ENCODE measurements at regions not wholly inside any gene's neighbourhood (a gene's known extent, or its start where the extent isn't known, plus 50 kb on each side); places are given as distances from the start of the nearest gene placed in this dataset.

- Histone ChIP-seq H3K36me3 (ENCODE audit: control insufficient read depth, insufficient read depth, low read length) (no peaks in the 10 kb centered on the region), H3K4me3 (ENCODE audit: low read length) (no peak overlapping the region), H3K4me1 (ENCODE audit: control insufficient read depth, insufficient read depth, low read length) (no peaks in the 10 kb centered on the region), H3K9me3 (ENCODE audit: control insufficient read depth, insufficient read depth, low read length) (no peaks in the 10 kb centered on the region), H3K27me3 (ENCODE audit: control insufficient read depth, insufficient read depth, low read length) (no peaks in the 10 kb centered on the region), H3K27ac (ENCODE audit: low read length) (no peak overlapping the region)
- no peak for DNase-seq (ENCODE audit: low read depth, low spot score)
- WGBS (ENCODE audit: insufficient coverage, insufficient read length) = no CpG with 5 or more reads among the region's 1 CpG
Observed at GRCh38 chr15:54998661-54999060, 198.1 kb downstream of the RSL24D1 start.

DNA sequence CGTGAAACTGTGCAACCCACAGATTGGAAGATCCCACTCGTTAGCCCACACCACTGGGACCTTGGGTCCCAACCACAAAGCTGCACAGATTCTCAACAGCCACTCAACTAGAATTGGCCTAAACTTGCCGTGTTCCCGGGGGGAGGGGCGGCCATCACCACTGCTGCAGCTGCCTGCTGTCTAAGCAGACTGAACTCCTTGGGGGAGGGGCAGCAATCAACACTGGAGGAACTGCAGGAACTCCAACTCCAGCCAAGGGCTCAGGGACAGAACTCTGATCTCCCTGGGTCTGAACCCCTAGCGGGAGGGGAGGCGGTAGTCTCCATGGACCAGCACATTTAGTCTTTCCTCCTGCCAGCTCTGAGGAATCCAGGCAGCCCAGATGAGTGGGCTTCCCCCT lies 205.9 kb downstream of the RSL24D1 start:
- H3K36me3 ChIP-seq (ENCODE audit: control insufficient read depth, insufficient read depth, low read length) = no peaks in the 10 kb centered on the region
- H3K9me3 ChIP-seq (ENCODE audit: control insufficient read depth, insufficient read depth, low read length) = no peaks in the 10 kb centered on the region
- DNase-seq (ENCODE audit: low read depth, low spot score) = no peak
- no peaks in the 10 kb centered on the region for H3K27me3 ChIP-seq (ENCODE audit: control insufficient read depth, insufficient read depth, low read length)
- no CpG with 5 or more reads among the region's 7 CpGs for WGBS (ENCODE audit: insufficient coverage, insufficient read length)
- peaks cover 4% of the 10 kb centered on the region; the same call in 1 of the 2 replicates for H3K4me1 ChIP-seq (ENCODE audit: control insufficient read depth, insufficient read depth, low read length)
- no peak overlapping the region for H3K27ac ChIP-seq (ENCODE audit: low read length)
- no peak overlapping the region for H3K4me3 ChIP-seq (ENCODE audit: low read length)

GRCh38 chr15:54987881-54988280 lies 208.9 kb downstream of the RSL24D1 start:
- DNase-seq (ENCODE audit: low read depth, low spot score) = no peak
- H3K27me3 ChIP-seq (ENCODE audit: control insufficient read depth, insufficient read depth, low read length) = no peaks in the 10 kb centered on the region
- no CpG with 5 or more reads among the region's 3 CpGs for WGBS (ENCODE audit: insufficient coverage, insufficient read length)
- H3K27ac ChIP-seq (ENCODE audit: low read length) = no peak overlapping the region
- no peaks in the 10 kb centered on the region for H3K36me3 ChIP-seq (ENCODE audit: control insufficient read depth, insufficient read depth, low read length)
- no peak overlapping the region for H3K4me3 ChIP-seq (ENCODE audit: low read length)
- peaks cover 4% of the 10 kb centered on the region; the same call in 1 of the 2 replicates for H3K4me1 ChIP-seq (ENCODE audit: control insufficient read depth, insufficient read depth, low read length)
- H3K9me3 ChIP-seq (ENCODE audit: control insufficient read depth, insufficient read depth, low read length) = no peaks in the 10 kb centered on the region

DNA sequence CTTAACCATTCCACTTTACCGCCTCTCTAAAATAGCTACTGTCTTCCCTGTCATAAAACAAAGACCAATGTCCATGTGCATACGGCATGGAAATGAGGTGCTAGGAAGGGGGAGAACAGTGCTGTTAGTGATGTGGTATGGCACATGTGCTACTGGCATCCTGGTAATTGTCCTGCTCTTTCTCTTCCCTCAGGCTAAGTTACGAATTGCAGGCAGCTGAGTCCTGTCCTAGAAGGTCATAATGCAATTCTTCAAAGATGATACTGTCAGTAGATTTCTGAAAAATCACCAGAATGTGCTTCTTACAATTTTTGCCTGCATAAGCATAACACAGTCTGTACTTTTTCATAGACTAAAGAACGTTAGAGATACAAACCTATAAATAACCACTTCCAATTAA lies 216.8 kb downstream of the RSL24D1 start:
- Histone ChIP-seq H3K27ac (ENCODE audit: low read length) (no peak overlapping the region), H3K9me3 (ENCODE audit: control insufficient read depth, insufficient read depth, low read length) (no peaks in the 10 kb centered on the region), H3K4me3 (ENCODE audit: low read length) (no peak overlapping the region), H3K27me3 (ENCODE audit: control insufficient read depth, insufficient read depth, low read length) (no peaks in the 10 kb centered on the region), H3K4me1 (ENCODE audit: control insufficient read depth, insufficient read depth, low read length) (no peaks in the 10 kb centered on the region), H3K36me3 (ENCODE audit: control insufficient read depth, insufficient read depth, low read length) (no peaks in the 10 kb centered on the region)
- no peak for DNase-seq (ENCODE audit: low read depth, low spot score)
- 100% methylated on average over 1 of the region's 4 CpGs for WGBS (ENCODE audit: insufficient coverage, insufficient read length)

GRCh38 chr15:54962637-54963036 lies 234.1 kb downstream of the RSL24D1 start:
- H3K4me1 ChIP-seq (ENCODE audit: control insufficient read depth, insufficient read depth, low read length) = no peaks in the 10 kb centered on the region
- H3K36me3 ChIP-seq (ENCODE audit: control insufficient read depth, insufficient read depth, low read length) = no peaks in the 10 kb centered on the region
- H3K27me3 ChIP-seq (ENCODE audit: control insufficient read depth, insufficient read depth, low read length) = no peaks in the 10 kb centered on the region
- H3K9me3 ChIP-seq (ENCODE audit: control insufficient read depth, insufficient read depth, low read length) = no peaks in the 10 kb centered on the region
- DNase-seq (ENCODE audit: low read depth, low spot score) = no peak
- H3K4me3 ChIP-seq (ENCODE audit: low read length) = no peak overlapping the region
- H3K27ac ChIP-seq (ENCODE audit: low read length) = no peak overlapping the region

GRCh38 chr15:54960266-54960665 lies 236.5 kb downstream of the RSL24D1 start:
- Histone ChIP-seq H3K9me3 (ENCODE audit: control insufficient read depth, insufficient read depth, low read length) (no peaks in the 10 kb centered on the region), H3K4me1 (ENCODE audit: control insufficient read depth, insufficient read depth, low read length) (no peaks in the 10 kb centered on the region), H3K36me3 (ENCODE audit: control insufficient read depth, insufficient read depth, low read length) (no peaks in the 10 kb centered on the region), H3K4me3 (ENCODE audit: low read length) (no peak overlapping the region), H3K27me3 (ENCODE audit: control insufficient read depth, insufficient read depth, low read length) (no peaks in the 10 kb centered on the region), H3K27ac (ENCODE audit: low read length) (no peak overlapping the region)
- WGBS (ENCODE audit: insufficient coverage, insufficient read length) = no CpG with 5 or more reads among the region's 2 CpGs
- no peak for DNase-seq (ENCODE audit: low read depth, low spot score)

DNA sequence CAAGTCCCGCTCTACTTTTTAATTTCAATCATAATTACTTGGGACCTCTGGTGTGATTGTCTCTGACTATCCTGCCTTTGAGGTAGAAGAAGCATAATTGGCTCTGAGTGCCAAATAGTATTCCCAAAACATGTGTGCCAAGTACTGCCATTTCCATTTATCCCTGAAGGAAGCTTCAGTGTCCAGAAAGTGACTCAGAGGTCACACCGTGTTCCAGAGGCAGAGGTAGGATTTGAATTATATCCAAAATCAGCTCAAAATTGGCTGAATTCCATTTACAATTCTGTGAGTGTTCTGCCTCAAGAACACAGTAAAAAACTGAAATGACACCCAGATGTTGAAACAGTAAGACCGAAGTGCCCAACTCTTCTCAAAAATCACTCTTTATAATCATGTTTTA lies 255.3 kb downstream of the RSL24D1 start:
- no peak for DNase-seq (ENCODE audit: low read depth, low spot score)
- Histone ChIP-seq H3K9me3 (ENCODE audit: control insufficient read depth, insufficient read depth, low read length) (no peaks in the 10 kb centered on the region), H3K4me3 (ENCODE audit: low read length) (no peak overlapping the region), H3K27ac (ENCODE audit: low read length) (no peak overlapping the region), H3K36me3 (ENCODE audit: control insufficient read depth, insufficient read depth, low read length) (no peaks in the 10 kb centered on the region), H3K4me1 (ENCODE audit: control insufficient read depth, insufficient read depth, low read length) (no peaks in the 10 kb centered on the region), H3K27me3 (ENCODE audit: control insufficient read depth, insufficient read depth, low read length) (no peaks in the 10 kb centered on the region)
- WGBS (ENCODE audit: insufficient coverage, insufficient read length) = no CpG with 5 or more reads among the region's 3 CpGs

DNA sequence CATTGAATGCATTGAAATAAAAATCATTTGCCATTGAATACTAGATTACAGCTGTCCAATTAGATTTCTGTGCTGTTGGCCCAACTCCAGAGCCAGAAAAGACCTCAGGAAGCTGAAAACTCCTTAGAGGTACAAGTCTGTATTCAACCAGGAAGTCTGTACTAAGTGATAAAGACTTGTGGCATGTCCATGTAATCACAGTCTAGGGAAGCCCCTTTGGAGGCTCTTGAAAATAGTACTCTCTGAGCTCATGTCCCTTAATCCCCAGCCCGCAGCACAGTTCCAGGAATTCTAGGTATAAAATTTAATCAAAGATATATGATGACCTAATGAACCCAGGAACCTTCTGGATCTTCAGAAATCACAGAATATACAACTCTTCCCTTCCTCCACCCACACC lies 279.4 kb downstream of the RSL24D1 start:
- no peak overlapping the region for H3K27ac ChIP-seq (ENCODE audit: low read length)
- H3K9me3 ChIP-seq (ENCODE audit: control insufficient read depth, insufficient read depth, low read length) = no peaks in the 10 kb centered on the region
- no peaks in the 10 kb centered on the region for H3K4me1 ChIP-seq (ENCODE audit: control insufficient read depth, insufficient read depth, low read length)
- no peaks in the 10 kb centered on the region for H3K36me3 ChIP-seq (ENCODE audit: control insufficient read depth, insufficient read depth, low read length)
- H3K4me3 ChIP-seq (ENCODE audit: low read length) = no peak overlapping the region
- WGBS (ENCODE audit: insufficient coverage, insufficient read length) = no CpG with 5 or more reads among the region's 1 CpG
- no peaks in the 10 kb centered on the region for H3K27me3 ChIP-seq (ENCODE audit: control insufficient read depth, insufficient read depth, low read length)
- DNase-seq (ENCODE audit: low read depth, low spot score) = no peak

- Histone ChIP-seq H3K9me3 (ENCODE audit: control insufficient read depth, insufficient read depth, low read length) (no peaks in the 10 kb centered on the region), H3K36me3 (ENCODE audit: control insufficient read depth, insufficient read depth, low read length) (no peaks in the 10 kb centered on the region), H3K4me3 (ENCODE audit: low read length) (no peak overlapping the region), H3K27me3 (ENCODE audit: control insufficient read depth, insufficient read depth, low read length) (no peaks in the 10 kb centered on the region), H3K4me1 (ENCODE audit: control insufficient read depth, insufficient read depth, low read length) (no peaks in the 10 kb centered on the region), H3K27ac (ENCODE audit: low read length) (no peak overlapping the region)
- DNase-seq (ENCODE audit: low read depth, low spot score) = no peak
Observed at GRCh38 chr15:54915380-54915779, 281.4 kb downstream of the RSL24D1 start.

GRCh38 chr15:54884312-54884711 lies 312.4 kb downstream of the RSL24D1 start:
- Histone ChIP-seq H3K27ac (ENCODE audit: low read length) (no peak overlapping the region), H3K27me3 (ENCODE audit: control insufficient read depth, insufficient read depth, low read length) (no peaks in the 10 kb centered on the region), H3K9me3 (ENCODE audit: control insufficient read depth, insufficient read depth, low read length) (no peaks in the 10 kb centered on the region), H3K4me1 (ENCODE audit: control insufficient read depth, insufficient read depth, low read length) (no peaks in the 10 kb centered on the region), H3K4me3 (ENCODE audit: low read length) (no peak overlapping the region), H3K36me3 (ENCODE audit: control insufficient read depth, insufficient read depth, low read length) (no peaks in the 10 kb centered on the region)
- no peak for DNase-seq (ENCODE audit: low read depth, low spot score)
- WGBS (ENCODE audit: insufficient coverage, insufficient read length) = no CpG with 5 or more reads among the region's 1 CpG

DNA sequence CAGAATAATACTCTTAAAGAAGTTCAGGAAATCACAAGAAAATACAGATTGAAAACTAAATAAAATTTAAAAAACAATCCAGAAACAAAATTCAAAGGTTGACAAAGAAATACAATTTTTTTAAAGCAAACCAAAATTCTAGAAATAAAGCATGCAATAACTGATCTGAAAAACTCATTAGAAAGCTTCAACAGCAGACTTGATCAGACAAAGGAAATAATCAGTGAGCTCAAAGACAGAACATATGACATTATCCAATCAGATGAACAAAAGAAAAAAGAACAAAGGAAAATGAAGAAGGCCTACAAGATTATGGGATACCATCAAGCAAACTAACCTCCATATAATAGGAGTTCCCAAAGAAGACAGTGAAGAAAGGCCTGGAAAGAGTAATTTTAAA lies 336.8 kb downstream of the RSL24D1 start:
- H3K36me3 ChIP-seq (ENCODE audit: control insufficient read depth, insufficient read depth, low read length) = no peaks in the 10 kb centered on the region
- no peaks in the 10 kb centered on the region for H3K9me3 ChIP-seq (ENCODE audit: control insufficient read depth, insufficient read depth, low read length)
- no peak overlapping the region for H3K4me3 ChIP-seq (ENCODE audit: low read length)
- no peak overlapping the region for H3K27ac ChIP-seq (ENCODE audit: low read length)
- H3K4me1 ChIP-seq (ENCODE audit: control insufficient read depth, insufficient read depth, low read length) = no peaks in the 10 kb centered on the region
- no peaks in the 10 kb centered on the region for H3K27me3 ChIP-seq (ENCODE audit: control insufficient read depth, insufficient read depth, low read length)
- no peak for DNase-seq (ENCODE audit: low read depth, low spot score)
